Effector memory CD8-positive, alpha-beta T cell (primary cell): ENCODE measurements at regions not wholly inside any gene's neighbourhood (a gene's known extent, or its start where the extent isn't known, plus 50 kb on each side); places are given as distances from the start of the nearest gene placed in this dataset.

Experiments used
- ATAC-seq: fragments of 150-1000 bp; cut with Tn5 transposase; replicated peaks from 2 replicates; pipeline ENCODE4 v1.10.0; 2021; ENCODE audit warnings: mild to moderate bottlenecking, moderate library complexity
- DNase-seq, 3 experiments: peaks; one replicate each; pipeline ENCODE4 v3.0.0; 2021
- H3K27ac Mint-ChIP-seq, 2 donors: one replicate each; pipeline ENCODE4 v1.8.0; 2022; ENCODE audit warnings: mild to moderate bottlenecking in 2 of 2, mixed read lengths in 2 of 2, moderate library complexity in 2 of 2
- H3K27me3 Mint-ChIP-seq, 2 donors: one replicate each; pipeline ENCODE4 v1.8.0; 2022; ENCODE audit warnings: mixed read lengths in 2 of 2
- H3K36me3 Mint-ChIP-seq: one replicate; pipeline ENCODE4 v1.8.0; 2022; ENCODE audit warnings: mild to moderate bottlenecking, moderate library complexity, mixed read lengths; ENCODE audit not compliant: insufficient read depth
- H3K4me1 Mint-ChIP-seq, 2 donors: one replicate each; pipeline ENCODE4 v1.8.0; 2022; ENCODE audit warnings: low read depth in 2 of 2, mixed read lengths in 2 of 2
- H3K4me3 Mint-ChIP-seq, 2 donors: one replicate each; pipeline ENCODE4 v1.8.0; 2022; ENCODE audit warnings: mild to moderate bottlenecking in 2 of 2, mixed read lengths in 2 of 2, moderate library complexity in 2 of 2
- H3K9me3 Mint-ChIP-seq, 2 donors: one replicate each; pipeline ENCODE4 v1.8.0; 2022; ENCODE audit warnings: mixed read lengths in 2 of 2

- ATAC-seq (no peak), DNase-seq (no peak)
- Mint-ChIP-seq H3K27me3 (no peaks in the 10 kb centered on the region), H3K27ac (no peak overlapping the region), H3K9me3 (no peaks in the 10 kb centered on the region), H3K4me1 (no peaks in the 10 kb centered on the region), H3K4me3 (no peak overlapping the region), H3K36me3 (no peaks in the 10 kb centered on the region)
Observed at GRCh38 chr1:221945669-221946068, 203.8 kb upstream of the DUSP10 start.

DNA sequence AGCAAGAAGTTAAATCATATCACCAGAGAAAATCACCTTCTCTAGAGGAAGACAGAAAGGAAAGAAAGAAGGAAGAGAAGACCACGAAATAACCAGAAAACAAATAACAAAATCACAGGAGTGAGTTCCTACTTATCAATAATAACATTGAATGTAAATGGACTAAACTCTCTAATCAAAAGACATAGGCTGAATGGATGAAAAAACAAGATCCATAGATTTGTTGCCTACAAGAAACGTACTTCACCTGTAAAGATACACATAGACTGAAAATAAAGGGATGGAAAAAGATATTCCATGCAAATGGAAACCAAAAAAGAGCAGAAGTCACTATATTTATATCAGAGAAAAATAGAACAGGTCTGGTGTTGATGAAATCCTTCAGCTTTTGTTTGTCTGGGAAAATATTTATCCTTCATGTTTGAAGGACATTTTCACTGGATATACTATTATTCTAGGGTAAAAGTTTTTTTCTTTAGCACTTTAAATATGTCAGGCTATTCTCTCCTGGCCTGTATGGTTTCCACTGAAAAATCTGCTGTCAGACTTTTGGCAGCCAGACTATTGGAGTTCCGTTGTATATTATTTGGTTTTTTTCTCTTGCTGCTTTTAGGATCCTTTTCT, 202.5 kb upstream of the DUSP10 start:
- Mint-ChIP-seq H3K36me3 (no peaks in the 10 kb centered on the region), H3K27me3 (no peaks in the 10 kb centered on the region), H3K9me3 (no peaks in the 10 kb centered on the region), H3K27ac (no peak overlapping the region), H3K4me1 (no peaks in the 10 kb centered on the region), H3K4me3 (no peak overlapping the region)
- DNase-seq, result no peak
- no peak for ATAC-seq

- H3K9me3 Mint-ChIP-seq, result no peaks in the 10 kb centered on the region
- no peak for ATAC-seq
- H3K27ac Mint-ChIP-seq, result no peak overlapping the region
Observed at GRCh38 chr1:221940631-221941030, 198.7 kb upstream of the DUSP10 start.

DNA sequence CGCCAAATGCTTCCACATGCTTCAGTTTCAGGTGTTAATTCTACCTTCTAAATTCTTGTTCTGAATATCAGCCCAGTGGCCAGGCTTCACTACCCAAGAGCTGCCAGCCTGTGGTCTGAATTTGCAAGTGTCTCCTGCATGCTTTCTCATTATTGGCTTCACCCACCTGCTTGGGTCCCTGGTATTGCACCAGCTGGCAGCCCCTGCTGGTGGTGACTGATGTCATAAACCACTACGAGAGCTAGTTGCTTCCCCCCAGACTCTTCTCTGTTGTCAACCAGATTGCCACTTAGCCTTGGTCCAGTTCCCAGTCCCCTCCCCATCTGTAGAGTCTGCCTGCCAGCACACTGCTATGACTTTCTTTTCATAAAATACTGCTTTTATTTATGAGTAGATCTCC, 197.7 kb upstream of the DUSP10 start:
- no peaks in the 10 kb centered on the region for H3K9me3 Mint-ChIP-seq
- ATAC-seq, result peak; percentile 59
- no peaks in the 10 kb centered on the region for H3K4me1 Mint-ChIP-seq
- H3K36me3 Mint-ChIP-seq, result no peaks in the 10 kb centered on the region
- no peak overlapping the region for H3K4me3 Mint-ChIP-seq
- H3K27ac Mint-ChIP-seq, result no peak overlapping the region
- DNase-seq, result no peak
- no peaks in the 10 kb centered on the region for H3K27me3 Mint-ChIP-seq

More at GRCh38 chr1:221940631-221941030, 198.7 kb upstream of the DUSP10 start:
- DNase-seq, result no peak
- Mint-ChIP-seq H3K4me1 (no peaks in the 10 kb centered on the region), H3K36me3 (no peaks in the 10 kb centered on the region), H3K27me3 (no peaks in the 10 kb centered on the region), H3K4me3 (no peak overlapping the region)

DNA sequence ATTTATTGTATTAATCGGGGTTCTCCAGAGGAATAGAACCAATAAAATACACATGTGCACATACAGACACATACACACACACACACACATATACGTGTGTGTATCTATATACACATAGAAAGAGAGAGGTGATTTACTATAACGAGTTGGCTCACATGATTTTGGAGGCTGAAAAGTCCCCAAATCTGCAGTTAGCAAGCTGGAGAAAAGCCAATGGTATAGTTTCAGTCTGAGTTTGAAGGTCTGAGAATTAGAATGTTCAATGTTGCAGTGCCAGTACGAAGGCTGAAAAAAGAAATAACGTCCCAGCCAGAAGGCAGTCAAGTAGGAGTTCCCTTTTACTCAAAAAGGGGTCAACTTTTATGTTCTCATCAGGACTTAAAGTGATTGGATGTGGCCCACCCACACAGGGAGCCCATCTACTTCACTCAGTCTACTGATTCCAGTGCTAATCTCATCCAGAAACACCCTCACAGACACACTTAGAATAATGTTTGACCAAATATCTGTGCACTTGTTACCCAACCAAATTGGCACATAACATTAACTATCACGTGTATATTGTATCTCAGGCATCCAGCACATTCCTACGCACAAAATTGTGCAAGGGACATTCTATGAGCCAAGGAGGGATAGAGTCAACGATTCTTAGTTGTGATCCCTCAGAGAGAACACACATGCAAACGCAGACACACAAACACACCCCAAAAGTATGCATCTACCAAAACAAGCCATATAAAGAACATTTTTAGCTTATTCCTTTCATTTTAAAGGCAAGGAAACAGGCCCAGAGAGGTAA, 195.5 kb upstream of the DUSP10 start:
- DNase-seq, result no peak
- ATAC-seq, result no peak
- Mint-ChIP-seq H3K27me3 (no peaks in the 10 kb centered on the region), H3K4me1 (no peaks in the 10 kb centered on the region), H3K27ac (no peak overlapping the region), H3K4me3 (no peak overlapping the region), H3K9me3 (no peaks in the 10 kb centered on the region), H3K36me3 (no peaks in the 10 kb centered on the region)

DNA sequence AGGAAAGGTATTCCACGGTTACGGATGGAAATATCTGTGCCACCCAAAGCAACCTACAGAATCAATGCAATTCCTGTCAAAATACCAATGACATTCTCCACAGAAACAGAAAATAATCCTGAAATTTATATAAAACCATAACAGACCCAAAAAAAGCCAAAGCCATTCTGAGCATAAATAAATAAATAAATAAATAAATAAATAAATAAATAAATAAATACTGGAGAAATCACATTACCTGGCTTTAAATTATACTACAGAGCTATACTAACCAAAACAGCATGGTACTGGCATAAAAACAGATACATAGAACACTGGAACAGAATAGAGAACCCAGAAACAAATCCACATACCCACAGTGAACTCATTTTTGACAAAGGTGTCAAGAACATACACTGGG, 191.9 kb upstream of the DUSP10 start:
- H3K27me3 Mint-ChIP-seq, result peaks cover 0 to 4% of the 10 kb centered on the region in 2 donors
- ATAC-seq (no peak), DNase-seq (no peak)
- H3K4me3 Mint-ChIP-seq, result no peak overlapping the region
- H3K9me3 Mint-ChIP-seq, result no peaks in the 10 kb centered on the region
- no peak overlapping the region for H3K27ac Mint-ChIP-seq
- H3K36me3 Mint-ChIP-seq, result no peaks in the 10 kb centered on the region
- H3K4me1 Mint-ChIP-seq, result no peaks in the 10 kb centered on the region

DNA sequence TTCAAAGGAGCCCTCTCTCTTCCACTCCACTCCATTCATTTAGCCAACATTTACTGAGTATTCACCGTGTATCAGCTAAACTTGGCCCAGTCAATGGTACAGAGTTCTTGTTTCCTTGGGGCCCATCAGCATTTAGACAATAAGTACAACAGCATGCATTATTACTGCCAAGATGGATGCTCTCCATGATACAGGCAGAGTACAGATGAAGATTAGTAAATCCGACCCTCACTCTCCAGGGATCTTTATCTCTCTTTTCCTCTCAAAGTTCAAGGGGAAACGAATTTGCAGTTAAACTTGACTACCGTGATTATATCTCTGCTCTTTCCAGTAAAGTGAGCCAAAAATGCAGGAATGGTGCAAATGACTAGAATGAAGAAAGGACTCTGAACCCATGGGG, 184.6 kb upstream of the DUSP10 start:
- no peak for ATAC-seq
- no peaks in the 10 kb centered on the region for H3K36me3 Mint-ChIP-seq
- H3K9me3 Mint-ChIP-seq, result no peaks in the 10 kb centered on the region
- H3K4me3 Mint-ChIP-seq, result no peak overlapping the region
- H3K27ac Mint-ChIP-seq, result no peak overlapping the region
- peaks cover 10 to 15% of the 10 kb centered on the region in 2 donors for H3K27me3 Mint-ChIP-seq
- no peak for DNase-seq
- no peaks in the 10 kb centered on the region for H3K4me1 Mint-ChIP-seq

DNA sequence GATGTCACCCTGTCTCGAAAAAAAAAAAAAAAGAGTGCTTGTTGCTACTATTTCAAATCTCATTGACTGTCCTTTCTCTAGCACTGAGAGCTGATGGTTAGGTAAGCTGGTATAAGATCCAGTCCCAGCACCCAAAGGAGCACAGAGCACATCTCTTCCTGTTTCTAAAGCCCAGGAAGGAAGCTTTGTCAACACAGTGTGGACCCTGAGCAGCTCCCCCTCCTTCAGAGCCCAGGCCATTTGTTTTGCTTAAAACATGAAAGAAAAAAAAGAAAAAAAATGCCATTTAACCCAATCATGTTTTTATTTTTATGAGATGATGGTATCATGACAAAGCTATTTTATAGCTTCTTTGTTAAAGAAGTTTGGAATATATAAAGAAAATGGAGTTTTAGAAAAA, 184.1 kb upstream of the DUSP10 start:
- H3K4me3 Mint-ChIP-seq, result no peak overlapping the region
- H3K36me3 Mint-ChIP-seq, result no peaks in the 10 kb centered on the region
- ATAC-seq (no peak), DNase-seq (no peak)
- peaks cover 10 to 15% of the 10 kb centered on the region in 2 donors for H3K27me3 Mint-ChIP-seq
- H3K4me1 Mint-ChIP-seq, result no peaks in the 10 kb centered on the region
- H3K9me3 Mint-ChIP-seq, result no peaks in the 10 kb centered on the region
- no peak overlapping the region for H3K27ac Mint-ChIP-seq

GRCh38 chr1:221923929-221924598, 182.2 kb upstream of the DUSP10 start:
- H3K4me1 Mint-ChIP-seq, result no peaks in the 10 kb centered on the region
- DNase-seq (no peak), ATAC-seq (no peak)
- no peak overlapping the region for H3K27ac Mint-ChIP-seq
- no peaks in the 10 kb centered on the region for H3K36me3 Mint-ChIP-seq
- H3K4me3 Mint-ChIP-seq, result no peak overlapping the region
- no peaks in the 10 kb centered on the region for H3K9me3 Mint-ChIP-seq
- peaks cover 9 to 15% of the 10 kb centered on the region in 2 donors for H3K27me3 Mint-ChIP-seq

GRCh38 chr1:221921936-221922335, 180.0 kb upstream of the DUSP10 start:
- no peak for ATAC-seq
- no peak overlapping the region for H3K27ac Mint-ChIP-seq

DNA sequence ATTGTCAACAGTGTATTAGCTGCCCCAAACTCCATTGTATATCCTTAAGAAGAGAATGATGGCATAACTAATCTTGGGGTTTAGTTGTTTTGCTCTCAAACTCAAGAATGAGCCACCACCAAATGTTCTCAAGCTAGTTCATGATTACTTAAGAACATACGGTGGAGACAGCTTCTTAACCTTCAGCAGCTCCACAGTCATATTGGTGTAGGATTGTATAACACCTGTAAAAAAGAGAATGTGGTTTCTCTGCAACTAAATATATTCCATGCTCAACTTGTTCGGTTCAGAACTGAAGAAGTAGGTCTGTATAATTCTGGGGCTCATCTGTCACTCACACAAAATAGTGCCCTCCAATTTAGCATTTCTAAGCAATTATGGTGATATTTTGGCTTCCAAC, 177.9 kb upstream of the DUSP10 start:
- H3K27ac Mint-ChIP-seq, result no peak overlapping the region
- peaks cover 0 to 20% of the 10 kb centered on the region in 2 donors for H3K27me3 Mint-ChIP-seq

More at GRCh38 chr1:221921936-221922335, 180.0 kb upstream of the DUSP10 start:
- H3K9me3 Mint-ChIP-seq, result no peaks in the 10 kb centered on the region
- peaks cover 0 to 5% of the 10 kb centered on the region in 2 donors for H3K27me3 Mint-ChIP-seq
- DNase-seq, result no peak
- no peaks in the 10 kb centered on the region for H3K36me3 Mint-ChIP-seq
- H3K4me3 Mint-ChIP-seq, result no peak overlapping the region
- H3K4me1 Mint-ChIP-seq, result no peaks in the 10 kb centered on the region

GRCh38 chr1:221919341-221919740, 177.5 kb upstream of the DUSP10 start:
- Mint-ChIP-seq H3K9me3 (no peaks in the 10 kb centered on the region), H3K36me3 (no peaks in the 10 kb centered on the region), H3K4me3 (no peak overlapping the region), H3K4me1 (no peaks in the 10 kb centered on the region), H3K27ac (no peak overlapping the region), H3K27me3 (peaks cover 0 to 20% of the 10 kb centered on the region in 2 donors)
- DNase-seq, result no peak
- ATAC-seq, result no peak

More for the DNA sequence above, 177.9 kb upstream of the DUSP10 start:
- no peak for ATAC-seq
- no peaks in the 10 kb centered on the region for H3K9me3 Mint-ChIP-seq
- DNase-seq, result no peak
- H3K36me3 Mint-ChIP-seq, result no peaks in the 10 kb centered on the region
- H3K4me1 Mint-ChIP-seq, result no peaks in the 10 kb centered on the region
- H3K4me3 Mint-ChIP-seq, result no peak overlapping the region

DNA sequence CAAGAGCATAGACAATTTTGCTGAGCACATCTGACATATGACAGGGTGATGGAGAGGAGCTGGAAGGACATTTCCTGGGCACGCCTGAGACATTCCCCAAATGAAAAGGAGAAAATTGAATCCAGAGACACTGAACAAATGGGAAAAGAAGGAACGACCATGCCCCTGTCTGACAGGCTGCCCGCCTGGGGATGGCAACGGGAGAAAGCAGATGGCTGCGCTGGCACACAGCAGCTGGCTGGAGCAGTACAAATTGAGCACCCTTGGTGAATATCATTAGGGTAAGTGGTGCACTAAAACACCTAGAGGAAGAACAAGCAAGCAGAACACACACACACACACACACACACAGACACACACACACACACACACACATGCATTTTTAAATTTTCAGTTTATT, 174.3 kb upstream of the DUSP10 start:
- no peaks in the 10 kb centered on the region for H3K9me3 Mint-ChIP-seq
- peaks cover 0 to 6% of the 10 kb centered on the region in 2 donors for H3K4me1 Mint-ChIP-seq
- no peak overlapping the region for H3K27ac Mint-ChIP-seq
- H3K27me3 Mint-ChIP-seq, result peaks cover 0 to 20% of the 10 kb centered on the region in 2 donors
- no peaks in the 10 kb centered on the region for H3K36me3 Mint-ChIP-seq
- no peak overlapping the region for H3K4me3 Mint-ChIP-seq
- DNase-seq, result no peak
- no peak for ATAC-seq

- Mint-ChIP-seq H3K27me3 (peaks cover 0 to 20% of the 10 kb centered on the region in 2 donors), H3K9me3 (no peaks in the 10 kb centered on the region), H3K4me3 (no peak overlapping the region), H3K4me1 (peaks cover 0 to 8% of the 10 kb centered on the region in 2 donors), H3K27ac (no peak overlapping the region), H3K36me3 (no peaks in the 10 kb centered on the region)
- ATAC-seq (no peak), DNase-seq (no peak)
Observed at GRCh38 chr1:221915764-221916163, 173.9 kb upstream of the DUSP10 start.
